ENCODE measurements at regions not wholly inside any gene's neighbourhood (a gene's known extent, or its start where the extent isn't known, plus 50 kb on each side); places are given as distances from the start of the nearest gene placed in this dataset.

DNA sequence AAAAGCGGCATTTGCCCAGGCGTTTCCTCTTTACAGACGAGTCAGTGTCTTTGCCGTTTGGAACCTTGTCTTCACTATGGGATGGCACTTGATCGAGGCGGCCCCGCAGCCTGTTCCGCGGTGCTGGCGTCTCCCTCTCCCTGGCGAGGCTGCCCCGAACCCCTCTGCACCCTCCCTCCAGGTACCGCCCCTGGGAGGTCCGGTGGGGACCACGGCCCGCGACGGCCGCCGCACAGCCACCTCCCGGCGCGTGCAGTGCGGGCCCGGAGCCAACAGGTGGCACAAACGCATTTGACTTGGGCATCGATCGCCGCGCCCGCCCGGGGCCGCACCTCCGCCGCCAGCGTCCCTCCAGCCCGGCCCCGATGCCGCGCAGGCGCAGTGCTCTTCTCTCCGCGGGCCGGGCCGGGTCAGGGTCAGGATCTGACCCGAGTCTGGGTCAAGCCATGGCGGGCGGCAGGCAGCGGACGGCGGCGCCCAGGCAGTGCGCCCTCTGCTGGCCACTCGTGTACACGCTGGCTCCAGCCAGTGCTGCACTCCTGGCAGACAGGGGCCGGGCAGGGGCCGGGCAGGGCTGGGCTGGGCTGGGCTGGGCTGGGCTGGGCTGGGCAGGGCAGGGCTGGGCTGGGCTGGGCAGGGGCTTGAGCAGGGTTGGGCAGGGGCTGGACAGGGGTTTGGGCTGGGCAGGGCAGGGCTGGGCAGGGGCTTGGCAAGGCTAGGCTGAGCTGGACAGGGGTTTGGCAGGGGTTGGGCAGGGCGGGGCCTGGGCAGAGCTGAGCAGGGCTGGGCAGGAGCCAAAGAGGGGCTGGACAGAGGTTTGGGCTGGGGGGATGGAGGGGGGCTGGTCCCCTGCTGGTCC, 155.8 kb upstream of the IRX4 start:
- TF ChIP-seq, protein P1, sequence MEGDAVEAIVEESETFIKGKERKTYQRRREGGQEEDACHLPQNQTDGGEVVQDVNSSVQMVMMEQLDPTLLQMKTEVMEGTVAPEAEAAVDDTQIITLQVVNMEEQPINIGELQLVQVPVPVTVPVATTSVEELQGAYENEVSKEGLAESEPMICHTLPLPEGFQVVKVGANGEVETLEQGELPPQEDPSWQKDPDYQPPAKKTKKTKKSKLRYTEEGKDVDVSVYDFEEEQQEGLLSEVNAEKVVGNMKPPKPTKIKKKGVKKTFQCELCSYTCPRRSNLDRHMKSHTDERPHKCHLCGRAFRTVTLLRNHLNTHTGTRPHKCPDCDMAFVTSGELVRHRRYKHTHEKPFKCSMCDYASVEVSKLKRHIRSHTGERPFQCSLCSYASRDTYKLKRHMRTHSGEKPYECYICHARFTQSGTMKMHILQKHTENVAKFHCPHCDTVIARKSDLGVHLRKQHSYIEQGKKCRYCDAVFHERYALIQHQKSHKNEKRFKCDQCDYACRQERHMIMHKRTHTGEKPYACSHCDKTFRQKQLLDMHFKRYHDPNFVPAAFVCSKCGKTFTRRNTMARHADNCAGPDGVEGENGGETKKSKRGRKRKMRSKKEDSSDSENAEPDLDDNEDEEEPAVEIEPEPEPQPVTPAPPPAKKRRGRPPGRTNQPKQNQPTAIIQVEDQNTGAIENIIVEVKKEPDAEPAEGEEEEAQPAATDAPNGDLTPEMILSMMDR (IDR thresholded peaks at IDR 0.05; ENCODE audit: insufficient read depth, low read length, severe bottlenecking), result peak; percentile 66
- DNase-seq (ENCODE audit: low read depth) (no peak), FAIRE-seq (no peak)
- Histone ChIP-seq H3K4me3 (ENCODE audit: low read depth, low read length) (peak overlapping the region; percentile 28), H3K36me3 (ENCODE audit: control insufficient read depth, insufficient read depth, low read length) (no peaks in the 10 kb centered on the region), H3K27me3 (ENCODE audit: control insufficient read depth, insufficient read depth, low read length) (no peaks in the 10 kb centered on the region)

DNA sequence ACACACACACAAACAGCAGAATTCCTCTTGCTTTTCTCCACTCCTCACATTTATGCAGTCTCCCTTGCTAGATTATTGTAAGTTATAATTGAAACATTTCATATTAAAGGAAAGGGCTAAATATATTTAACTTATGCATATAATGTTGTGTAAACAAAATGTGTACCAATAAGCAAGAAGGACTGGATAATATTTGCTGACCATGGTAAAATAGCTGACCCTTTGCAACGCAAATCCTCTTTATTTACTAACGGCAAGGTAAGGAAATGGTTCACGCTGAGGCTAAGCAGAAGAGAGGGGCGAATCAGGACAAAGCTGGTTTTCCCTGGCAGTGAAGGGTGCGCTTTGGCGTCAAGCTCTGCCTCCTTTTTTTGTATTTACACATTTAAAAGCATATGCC, 154.2 kb upstream of the IRX4 start:
- FAIRE-seq (no peak), DNase-seq (ENCODE audit: low read depth) (no peak)
- H3K4me3 ChIP-seq (ENCODE audit: low read depth, low read length), result no peak overlapping the region
- H3K36me3 ChIP-seq (ENCODE audit: control insufficient read depth, insufficient read depth, low read length), result no peaks in the 10 kb centered on the region
- H3K27me3 ChIP-seq (ENCODE audit: control insufficient read depth, insufficient read depth, low read length), result no peaks in the 10 kb centered on the region
- TF ChIP-seq, protein P1 (IDR thresholded peaks at IDR 0.05; ENCODE audit: insufficient read depth, low read length, severe bottlenecking), result no peak

DNA sequence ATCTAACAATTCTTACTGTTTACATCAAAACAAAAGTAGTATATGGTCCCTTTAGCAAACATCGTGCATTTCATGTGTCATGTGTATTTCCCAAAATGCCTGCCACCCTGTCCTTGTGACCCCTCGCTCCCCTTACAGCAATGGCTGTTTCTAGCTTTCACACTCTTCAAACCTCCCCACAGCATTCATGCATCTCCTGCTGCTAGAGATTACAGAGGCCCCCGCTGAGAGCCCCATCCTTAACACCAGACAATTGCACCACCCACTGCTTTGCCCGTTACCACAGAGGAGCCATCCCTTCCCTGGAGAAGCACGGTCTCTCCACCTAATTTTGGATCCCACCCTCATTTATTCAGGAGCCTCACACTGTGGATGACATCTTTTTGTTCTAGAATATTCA, 149.7 kb upstream of the IRX4 start:
- no peaks in the 10 kb centered on the region for H3K27me3 ChIP-seq (ENCODE audit: control insufficient read depth, insufficient read depth, low read length)
- no peak for DNase-seq (ENCODE audit: low read depth)
- H3K36me3 ChIP-seq (ENCODE audit: control insufficient read depth, insufficient read depth, low read length), result no peaks in the 10 kb centered on the region
- TF ChIP-seq, protein P1 (IDR thresholded peaks at IDR 0.05; ENCODE audit: insufficient read depth, low read length, severe bottlenecking), result no peak
- no peak for FAIRE-seq
- no peak overlapping the region for H3K4me3 ChIP-seq (ENCODE audit: low read depth, low read length)

DNA sequence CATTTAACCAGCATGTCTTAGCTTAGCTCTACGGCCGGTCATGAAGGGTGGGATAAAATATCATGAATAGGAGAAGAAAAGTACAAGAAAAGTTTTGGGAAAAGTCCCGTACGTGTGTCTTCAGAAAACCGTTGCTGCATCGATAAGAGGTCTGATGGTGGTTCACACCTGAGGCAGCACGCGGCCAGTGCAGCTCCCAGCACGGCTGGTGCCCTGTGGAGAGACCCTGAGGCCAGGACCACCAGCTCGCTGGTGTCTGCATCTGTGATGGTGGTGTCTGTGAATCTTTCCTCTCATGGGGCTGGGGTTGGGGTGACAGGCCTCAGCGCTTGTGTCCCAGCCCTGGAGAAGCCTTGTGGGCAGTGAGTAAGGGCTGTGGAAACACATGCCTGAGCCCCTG, 148.9 kb upstream of the IRX4 start:
- TF ChIP-seq, protein P1 (IDR thresholded peaks at IDR 0.05; ENCODE audit: insufficient read depth, low read length, severe bottlenecking), result no peak
- H3K36me3 ChIP-seq (ENCODE audit: control insufficient read depth, insufficient read depth, low read length), result no peaks in the 10 kb centered on the region
- DNase-seq (ENCODE audit: low read depth), result no peak
- FAIRE-seq, result no peak
- H3K27me3 ChIP-seq (ENCODE audit: control insufficient read depth, insufficient read depth, low read length), result no peaks in the 10 kb centered on the region
- no peak overlapping the region for H3K4me3 ChIP-seq (ENCODE audit: low read depth, low read length)

DNA sequence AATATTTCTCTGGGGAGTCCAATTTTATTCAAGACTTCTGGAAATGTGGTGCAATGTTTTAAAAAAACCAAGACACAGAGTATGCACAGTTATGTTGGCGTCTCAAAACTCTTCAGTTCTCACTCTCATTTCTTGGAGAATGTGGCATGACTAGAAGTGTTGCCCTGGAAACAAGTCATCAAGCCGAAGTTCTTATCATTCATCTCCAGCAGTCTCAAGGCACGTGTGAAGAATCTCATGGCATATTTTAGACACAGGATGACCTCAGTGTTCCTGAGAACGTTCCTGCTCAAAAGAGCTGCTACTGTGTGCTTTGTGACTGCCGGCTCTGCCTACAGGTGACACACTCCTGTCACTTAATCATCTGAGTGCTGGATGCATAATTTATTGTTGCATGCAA, 147.4 kb upstream of the IRX4 start:
- Histone ChIP-seq H3K27me3 (ENCODE audit: control insufficient read depth, insufficient read depth, low read length) (no peaks in the 10 kb centered on the region), H3K36me3 (ENCODE audit: control insufficient read depth, insufficient read depth, low read length) (no peaks in the 10 kb centered on the region), H3K4me3 (ENCODE audit: low read depth, low read length) (no peak overlapping the region)
- no peak for DNase-seq (ENCODE audit: low read depth)
- TF ChIP-seq, protein P1 (IDR thresholded peaks at IDR 0.05; ENCODE audit: insufficient read depth, low read length, severe bottlenecking), result no peak
- no peak for FAIRE-seq

DNA sequence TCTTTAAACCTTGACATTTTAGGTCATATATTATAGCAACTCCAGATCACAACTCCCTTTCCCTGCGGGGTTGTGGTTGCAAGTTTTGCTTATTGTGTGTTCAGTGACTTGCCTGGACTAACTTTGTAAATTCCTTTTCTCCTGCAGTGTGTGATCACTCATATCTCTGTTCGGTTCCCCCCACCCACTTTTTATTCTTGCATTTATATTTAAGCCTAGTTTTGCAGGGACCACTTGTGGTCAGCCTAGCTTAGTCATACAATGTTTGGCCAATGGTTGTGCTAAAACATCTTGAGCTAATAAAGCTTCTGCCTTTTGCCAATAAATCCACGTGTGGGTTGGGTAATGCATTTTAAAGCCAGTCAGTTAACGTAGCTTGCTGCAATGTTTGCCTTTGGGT, 146.5 kb upstream of the IRX4 start:
- FAIRE-seq, result no peak
- no peaks in the 10 kb centered on the region for H3K27me3 ChIP-seq (ENCODE audit: control insufficient read depth, insufficient read depth, low read length)

More for the DNA sequence above, 146.5 kb upstream of the IRX4 start:
- Histone ChIP-seq H3K36me3 (ENCODE audit: control insufficient read depth, insufficient read depth, low read length) (no peaks in the 10 kb centered on the region), H3K4me3 (ENCODE audit: low read depth, low read length) (no peak overlapping the region)
- no peak for DNase-seq (ENCODE audit: low read depth)
- TF ChIP-seq, protein P1 (IDR thresholded peaks at IDR 0.05; ENCODE audit: insufficient read depth, low read length, severe bottlenecking), result no peak
